ENCODE measurements at regions not wholly inside any gene's neighbourhood (a gene's known extent, or its start where the extent isn't known, plus 50 kb on each side); places are given as distances from the start of the nearest gene placed in this dataset.
A peak's percentile ranks its signal among the peaks of the same experiment; 100 is the strongest.
"Not testable (repeated sequence)": the region's sequence is repeated elsewhere in the genome, so short reads cannot be mapped to it uniquely, and the experiment has no call there.

DNA sequence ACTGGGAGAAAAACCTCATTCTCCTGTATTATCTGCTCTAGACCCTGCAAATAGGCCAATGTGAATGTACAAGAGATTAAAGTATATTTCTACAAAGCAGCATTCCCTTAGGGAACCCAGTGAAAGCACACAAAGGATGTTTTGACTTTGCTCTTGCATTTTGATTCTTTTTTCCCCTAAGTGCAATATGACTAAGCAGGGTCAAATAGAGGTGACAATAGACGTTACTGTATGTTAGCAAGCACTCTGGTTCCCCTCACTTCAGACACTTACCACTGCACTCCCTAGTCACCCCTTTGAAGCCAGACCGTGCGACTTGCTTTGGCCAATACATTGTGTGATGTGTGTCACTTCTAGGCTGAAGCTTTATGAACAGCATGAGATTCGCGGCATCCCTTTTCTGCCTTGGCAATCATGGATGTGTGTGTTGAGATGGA, 209.7 kb downstream of the RHOU start:
- intact Hi-C loops (cut with DNase I) = no loop called here
- Histone ChIP-seq H3K9me3 (no peaks in the 10 kb centered on the region), H3K27me3 (no peaks in the 10 kb centered on the region), H3K36me3 (no peaks in the 10 kb centered on the region), H3K4me3 (no peak overlapping the region), H3K27ac (no peak overlapping the region), H3K4me1 (peaks cover 4% of the 10 kb centered on the region)
- TF ChIP-seq, protein P1, sequence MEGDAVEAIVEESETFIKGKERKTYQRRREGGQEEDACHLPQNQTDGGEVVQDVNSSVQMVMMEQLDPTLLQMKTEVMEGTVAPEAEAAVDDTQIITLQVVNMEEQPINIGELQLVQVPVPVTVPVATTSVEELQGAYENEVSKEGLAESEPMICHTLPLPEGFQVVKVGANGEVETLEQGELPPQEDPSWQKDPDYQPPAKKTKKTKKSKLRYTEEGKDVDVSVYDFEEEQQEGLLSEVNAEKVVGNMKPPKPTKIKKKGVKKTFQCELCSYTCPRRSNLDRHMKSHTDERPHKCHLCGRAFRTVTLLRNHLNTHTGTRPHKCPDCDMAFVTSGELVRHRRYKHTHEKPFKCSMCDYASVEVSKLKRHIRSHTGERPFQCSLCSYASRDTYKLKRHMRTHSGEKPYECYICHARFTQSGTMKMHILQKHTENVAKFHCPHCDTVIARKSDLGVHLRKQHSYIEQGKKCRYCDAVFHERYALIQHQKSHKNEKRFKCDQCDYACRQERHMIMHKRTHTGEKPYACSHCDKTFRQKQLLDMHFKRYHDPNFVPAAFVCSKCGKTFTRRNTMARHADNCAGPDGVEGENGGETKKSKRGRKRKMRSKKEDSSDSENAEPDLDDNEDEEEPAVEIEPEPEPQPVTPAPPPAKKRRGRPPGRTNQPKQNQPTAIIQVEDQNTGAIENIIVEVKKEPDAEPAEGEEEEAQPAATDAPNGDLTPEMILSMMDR (IDR thresholded peaks at IDR 0.05) = no peak
- peak; percentile 43 for ATAC-seq
- DNase-seq = no peak

DNA sequence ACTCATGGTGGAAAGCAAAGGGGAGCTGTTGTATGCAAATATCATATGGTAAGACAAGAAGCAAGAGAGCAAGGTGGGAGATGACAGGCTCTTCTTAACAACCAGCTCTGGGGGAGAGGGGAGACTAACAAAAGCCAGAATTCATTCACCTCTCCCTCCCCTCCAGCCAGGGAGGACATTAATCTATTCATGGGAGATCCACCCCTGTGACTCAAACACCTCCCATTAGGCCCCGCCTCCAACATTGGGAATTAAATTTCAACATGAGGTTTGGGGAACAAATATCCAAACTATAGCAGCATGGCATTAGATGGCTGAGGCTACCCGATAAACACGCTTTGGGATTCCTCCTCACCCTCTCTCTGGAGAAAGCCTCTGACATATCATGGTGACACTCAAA, 210.6 kb downstream of the RHOU start:
- Histone ChIP-seq H3K4me1 (peaks cover 4% of the 10 kb centered on the region), H3K27ac (no peak overlapping the region)

DNA sequence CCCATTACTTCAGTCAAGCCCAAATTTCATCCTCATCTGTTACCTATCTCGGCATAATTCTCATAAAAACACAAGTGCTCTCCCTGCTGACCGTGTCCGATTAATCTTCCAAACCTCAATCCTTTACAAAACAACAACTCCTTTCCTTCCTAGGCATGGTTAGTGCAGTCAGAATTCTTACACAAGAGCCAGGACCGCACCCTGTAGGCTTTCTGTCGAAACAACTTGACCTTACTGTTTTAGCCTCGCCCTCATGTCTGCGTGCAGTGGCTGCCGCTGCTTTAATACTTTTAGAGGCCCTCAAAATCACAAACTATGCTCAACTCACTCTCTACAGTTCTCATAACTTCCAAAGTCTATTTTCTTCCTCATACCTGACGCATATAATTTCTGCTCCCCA, 214.3 kb downstream of the RHOU start:
- H3K27me3 ChIP-seq; H3K9me3 ChIP-seq; H3K4me3 ChIP-seq; ATAC-seq; H3K36me3 ChIP-seq; H3K4me1 ChIP-seq; intact Hi-C loops (cut with DNase I); DNase-seq: not testable (repeated sequence)
- peak overlapping the region; percentile 72 for H3K27ac ChIP-seq

More for the DNA sequence above, 210.6 kb downstream of the RHOU start:
- Histone ChIP-seq H3K36me3 (no peaks in the 10 kb centered on the region), H3K4me3 (no peak overlapping the region), H3K27me3 (no peaks in the 10 kb centered on the region), H3K9me3 (no peaks in the 10 kb centered on the region)
- TF ChIP-seq, protein P1 (IDR thresholded peaks at IDR 0.05) = no peak
- intact Hi-C loops (cut with DNase I) = no loop called here
- no peak for ATAC-seq
- no peak for DNase-seq

DNA sequence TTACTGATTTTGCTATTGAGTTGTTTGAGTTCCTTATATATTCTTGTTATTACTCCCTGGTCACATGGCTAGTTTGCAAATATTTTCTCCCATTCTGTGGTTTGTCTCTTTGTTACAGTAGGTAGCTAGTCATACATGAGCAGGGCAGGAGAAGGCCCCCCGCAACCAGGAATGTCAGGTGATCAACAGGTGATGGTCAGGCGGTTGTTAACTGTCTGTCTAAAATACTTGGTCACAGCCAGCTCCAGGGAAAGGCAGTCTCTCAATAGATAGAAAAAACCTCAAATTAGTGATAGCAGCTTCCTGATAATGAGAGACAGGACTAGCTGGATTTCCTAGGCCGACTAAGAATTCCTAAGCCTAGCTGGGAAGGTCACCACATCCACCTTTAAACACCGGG, 217.9 kb downstream of the RHOU start:
- Histone ChIP-seq H3K4me1 (no peaks in the 10 kb centered on the region), H3K9me3 (no peaks in the 10 kb centered on the region), H3K36me3 (no peaks in the 10 kb centered on the region), H3K27me3 (no peaks in the 10 kb centered on the region), H3K4me3 (no peak overlapping the region), H3K27ac (no peak overlapping the region)
- no peak for ATAC-seq
- intact Hi-C loops (cut with DNase I) = no loop called here
- TF ChIP-seq, protein P1 (IDR thresholded peaks at IDR 0.05) = no peak
- no peak for DNase-seq

DNA sequence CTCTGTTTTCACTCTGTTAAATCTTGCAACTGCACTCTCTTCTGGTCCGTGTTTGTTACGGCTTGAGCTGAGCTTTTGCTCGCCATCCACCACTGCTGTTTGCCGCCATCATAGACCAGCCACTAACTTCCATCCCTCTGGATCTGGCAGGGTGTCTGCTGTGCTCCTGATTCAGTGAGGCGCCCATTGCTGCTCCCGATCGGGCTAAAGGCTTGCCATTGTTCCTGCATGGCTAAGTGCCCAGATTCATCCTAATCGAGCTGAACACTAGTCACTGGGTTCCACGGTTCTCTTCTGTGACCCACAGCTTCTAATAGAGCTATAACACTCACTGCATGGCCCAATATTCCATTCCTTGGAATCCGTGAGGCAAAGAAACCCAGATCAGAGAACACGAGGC, 218.5 kb downstream of the RHOU start:
- H3K27ac ChIP-seq; H3K4me1 ChIP-seq; H3K9me3 ChIP-seq; ATAC-seq; H3K36me3 ChIP-seq; H3K4me3 ChIP-seq; H3K27me3 ChIP-seq; DNase-seq; intact Hi-C loops (cut with DNase I): not testable (repeated sequence)

DNA sequence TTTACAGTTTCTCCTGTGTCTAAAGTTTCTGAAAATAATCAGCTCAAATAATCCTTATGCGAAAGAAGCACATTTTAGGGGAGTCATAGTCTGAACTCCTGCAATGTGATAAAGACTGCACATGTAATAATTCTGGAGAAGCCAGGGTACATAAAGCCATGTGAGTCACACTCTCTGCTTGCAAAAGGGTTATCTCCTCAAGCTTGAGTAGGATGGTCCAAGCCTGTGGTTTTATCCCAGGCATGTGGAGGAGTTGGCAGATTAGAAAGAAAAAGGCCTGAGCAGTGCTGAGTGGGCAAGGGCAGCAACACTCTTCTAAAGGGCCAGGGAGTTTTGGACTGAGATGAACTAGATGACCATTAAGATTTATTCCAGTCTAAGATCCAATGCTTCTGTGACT, 220.4 kb downstream of the RHOU start:
- ATAC-seq = peak; percentile 67

DNA sequence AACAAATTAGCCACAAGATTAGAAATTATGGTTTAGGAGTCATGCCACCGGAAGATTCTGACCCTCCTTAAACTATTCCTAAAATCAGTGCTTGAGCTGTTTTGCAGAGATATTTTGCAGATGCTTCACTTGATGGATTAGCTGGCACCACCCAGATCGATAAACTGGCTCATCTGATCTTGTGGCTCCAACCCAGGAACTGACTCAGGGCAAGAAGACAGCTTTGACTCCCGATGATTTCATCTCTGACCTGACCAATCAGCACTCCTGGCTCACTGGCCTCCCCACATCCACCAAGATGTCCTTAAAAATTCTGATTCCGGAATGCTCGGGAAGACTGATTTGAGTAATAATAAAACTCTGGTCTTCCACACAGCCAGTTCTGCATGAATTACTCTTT, 221.6 kb downstream of the RHOU start:
- ATAC-seq = no peak
- H3K4me1 ChIP-seq = no peaks in the 10 kb centered on the region
- DNase-seq = no peak
- TF ChIP-seq, protein P1 (IDR thresholded peaks at IDR 0.05) = no peak
- no peaks in the 10 kb centered on the region for H3K36me3 ChIP-seq
- intact Hi-C loops (cut with DNase I) = no loop called here
- H3K27me3 ChIP-seq = no peaks in the 10 kb centered on the region
- no peak overlapping the region for H3K27ac ChIP-seq
- H3K4me3 ChIP-seq = no peak overlapping the region
- no peaks in the 10 kb centered on the region for H3K9me3 ChIP-seq

More for the DNA sequence above, 220.4 kb downstream of the RHOU start:
- no peak overlapping the region for H3K4me3 ChIP-seq
- no peak overlapping the region for H3K27ac ChIP-seq
- H3K9me3 ChIP-seq = no peaks in the 10 kb centered on the region
- TF ChIP-seq, protein P1 (IDR thresholded peaks at IDR 0.05) = no peak
- H3K27me3 ChIP-seq = no peaks in the 10 kb centered on the region
- no peaks in the 10 kb centered on the region for H3K36me3 ChIP-seq
- DNase-seq = no peak
- intact Hi-C loops (cut with DNase I) = no loop called here
- H3K4me1 ChIP-seq = no peaks in the 10 kb centered on the region

Data from upper lobe of right lung (tissue), 1 donor.